BJ (cell line): ENCODE measurements at regions not wholly inside any gene's neighbourhood (a gene's known extent, or its start where the extent isn't known, plus 50 kb on each side); places are given as distances from the start of the nearest gene placed in this dataset.

Source experiments
- CTCF ChIA-PET: fragments of 350-600 bp; formaldehyde crosslinking; extraction: SDS; loops from one replicate; lab custom pipeline; 2021; ENCODE audit warnings: antibody characterized with exemption, inconsistent platforms; lab: Yijun Ruan, JAX
- POLR2A ChIA-PET: fragments of 300-600 bp; sonication (Branson Sonifier 250); formaldehyde crosslinking; extraction: SDS; loops from one replicate; lab custom pipeline; 2021; ENCODE audit warnings: antibody characterized with exemption; lab: Charles Lee
- DNase-seq: peaks from one replicate; pipeline ENCODE4 v3.0.0-alpha.2; 2011; ENCODE audit warnings: low read depth
- H3K27me3 ChIP-seq: 2 replicates; pipeline ENCODE4 v1.6.0; 2011; ENCODE audit warnings: low read length; ENCODE audit not compliant: control insufficient read depth, insufficient read depth
- H3K36me3 ChIP-seq: 2 replicates; pipeline ENCODE4 v1.5.1; 2011; ENCODE audit warnings: low read length; ENCODE audit not compliant: control insufficient read depth, insufficient read depth
- H3K4me3 ChIP-seq: 2 replicates; pipeline ENCODE4 v1.5.1; 2011; ENCODE audit warnings: low read depth, mild to moderate bottlenecking, control low read depth, low read length
- CTCF ChIP-seq: IDR thresholded peaks from 2 replicates; pipeline ENCODE4 v1.5.1; 2011; ENCODE audit warnings: low read depth, mild to moderate bottlenecking, control low read depth, inconsistent platforms, low read length, moderate library complexity; ENCODE audit not compliant: insufficient read depth

GRCh38 chr10:64313967-64314366, 792.8 kb downstream of the REEP3 start:
- TF ChIP-seq CTCF = no peak
- DNase-seq = no peak
- Histone ChIP-seq H3K4me3 (no peak overlapping the region), H3K36me3 (no peaks in the 10 kb centered on the region), H3K27me3 (no peaks in the 10 kb centered on the region)
- ChIA-PET POLR2A (no interaction called here), CTCF (no interaction called here)

- no peak for DNase-seq
- POLR2A ChIA-PET = no interaction called here
- no peak for TF ChIP-seq CTCF
- Histone ChIP-seq H3K27me3 (no peaks in the 10 kb centered on the region), H3K4me3 (no peak overlapping the region), H3K36me3 (no peaks in the 10 kb centered on the region)
- CTCF ChIA-PET = no interaction called here
Measured at GRCh38 chr10:64316416-64316815, 795.2 kb downstream of the REEP3 start.

- ChIA-PET POLR2A (no interaction called here), CTCF (no interaction called here)
Measured at GRCh38 chr10:64316833-64317232, 795.6 kb downstream of the REEP3 start.

GRCh38 chr10:64320448-64320847, 799.2 kb downstream of the REEP3 start:
- TF ChIP-seq CTCF = no peak
- H3K27me3 ChIP-seq = no peaks in the 10 kb centered on the region
- no peak for DNase-seq
- CTCF ChIA-PET = no interaction called here
- H3K4me3 ChIP-seq = no peak overlapping the region
- POLR2A ChIA-PET = no interaction called here
- no peaks in the 10 kb centered on the region for H3K36me3 ChIP-seq

More at GRCh38 chr10:64316833-64317232, 795.6 kb downstream of the REEP3 start:
- no peak for DNase-seq
- no peak overlapping the region for H3K4me3 ChIP-seq
- H3K27me3 ChIP-seq = no peaks in the 10 kb centered on the region
- no peak for TF ChIP-seq CTCF
- no peaks in the 10 kb centered on the region for H3K36me3 ChIP-seq

- H3K27me3 ChIP-seq = no peaks in the 10 kb centered on the region
- H3K4me3 ChIP-seq = no peak overlapping the region
- H3K36me3 ChIP-seq = no peaks in the 10 kb centered on the region
- ChIA-PET CTCF (no interaction called here), POLR2A (no interaction called here)
- DNase-seq = no peak
- no peak for TF ChIP-seq CTCF
Measured at GRCh38 chr10:64329510-64329909, 808.3 kb downstream of the REEP3 start.
